BJ (cell line): ENCODE measurements at regions not wholly inside any gene's neighbourhood (a gene's known extent, or its start where the extent isn't known, plus 50 kb on each side); places are given as distances from the start of the nearest gene placed in this dataset.

Experiments used
- CTCF ChIA-PET: fragments of 350-600 bp; formaldehyde crosslinking; extraction: SDS; loops from one replicate; lab custom pipeline; 2021; ENCODE audit warnings: antibody characterized with exemption, inconsistent platforms; lab: Yijun Ruan, JAX
- POLR2A ChIA-PET: fragments of 300-600 bp; sonication (Branson Sonifier 250); formaldehyde crosslinking; extraction: SDS; loops from one replicate; lab custom pipeline; 2021; ENCODE audit warnings: antibody characterized with exemption; lab: Charles Lee
- DNase-seq: peaks from one replicate; pipeline ENCODE4 v3.0.0-alpha.2; 2011; ENCODE audit warnings: low read depth
- H3K27me3 ChIP-seq: 2 replicates; pipeline ENCODE4 v1.6.0; 2011; ENCODE audit warnings: low read length; ENCODE audit not compliant: control insufficient read depth, insufficient read depth
- H3K36me3 ChIP-seq: 2 replicates; pipeline ENCODE4 v1.5.1; 2011; ENCODE audit warnings: low read length; ENCODE audit not compliant: control insufficient read depth, insufficient read depth
- H3K4me3 ChIP-seq: 2 replicates; pipeline ENCODE4 v1.5.1; 2011; ENCODE audit warnings: low read depth, mild to moderate bottlenecking, control low read depth, low read length
- TF ChIP-seq, protein P1 (sequence below): IDR thresholded peaks from 2 replicates; pipeline ENCODE4 v1.5.1; 2011; ENCODE audit warnings: low read depth, mild to moderate bottlenecking, control low read depth, inconsistent platforms, low read length, moderate library complexity; ENCODE audit not compliant: insufficient read depth

DNA sequence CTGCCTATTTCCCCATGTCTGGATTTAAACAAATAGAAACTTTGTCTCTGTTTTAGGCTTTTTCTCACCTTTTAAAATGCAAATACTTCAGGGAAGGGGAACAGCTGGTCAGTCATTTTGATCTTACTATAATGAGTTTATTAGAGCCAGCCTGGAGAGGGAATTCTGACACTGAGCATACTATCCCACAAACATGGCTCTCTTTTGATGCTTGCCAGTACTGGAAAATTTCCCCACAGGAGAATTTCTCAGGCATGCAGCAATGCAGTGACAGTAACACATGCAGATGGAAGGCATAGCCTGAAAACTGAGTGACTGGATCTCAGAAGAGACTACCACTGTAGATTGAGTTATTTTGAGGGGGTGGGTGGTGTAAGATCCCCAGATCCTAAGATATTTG, 974.3 kb upstream of the CELF4 start:
- H3K36me3 ChIP-seq: no peaks in the 10 kb centered on the region
- no peaks in the 10 kb centered on the region for H3K27me3 ChIP-seq
- CTCF ChIA-PET: no interaction called here
- H3K4me3 ChIP-seq: no peak overlapping the region
- DNase-seq: no peak
- TF ChIP-seq, protein P1, sequence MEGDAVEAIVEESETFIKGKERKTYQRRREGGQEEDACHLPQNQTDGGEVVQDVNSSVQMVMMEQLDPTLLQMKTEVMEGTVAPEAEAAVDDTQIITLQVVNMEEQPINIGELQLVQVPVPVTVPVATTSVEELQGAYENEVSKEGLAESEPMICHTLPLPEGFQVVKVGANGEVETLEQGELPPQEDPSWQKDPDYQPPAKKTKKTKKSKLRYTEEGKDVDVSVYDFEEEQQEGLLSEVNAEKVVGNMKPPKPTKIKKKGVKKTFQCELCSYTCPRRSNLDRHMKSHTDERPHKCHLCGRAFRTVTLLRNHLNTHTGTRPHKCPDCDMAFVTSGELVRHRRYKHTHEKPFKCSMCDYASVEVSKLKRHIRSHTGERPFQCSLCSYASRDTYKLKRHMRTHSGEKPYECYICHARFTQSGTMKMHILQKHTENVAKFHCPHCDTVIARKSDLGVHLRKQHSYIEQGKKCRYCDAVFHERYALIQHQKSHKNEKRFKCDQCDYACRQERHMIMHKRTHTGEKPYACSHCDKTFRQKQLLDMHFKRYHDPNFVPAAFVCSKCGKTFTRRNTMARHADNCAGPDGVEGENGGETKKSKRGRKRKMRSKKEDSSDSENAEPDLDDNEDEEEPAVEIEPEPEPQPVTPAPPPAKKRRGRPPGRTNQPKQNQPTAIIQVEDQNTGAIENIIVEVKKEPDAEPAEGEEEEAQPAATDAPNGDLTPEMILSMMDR: no peak
- POLR2A ChIA-PET: no interaction called here

DNA sequence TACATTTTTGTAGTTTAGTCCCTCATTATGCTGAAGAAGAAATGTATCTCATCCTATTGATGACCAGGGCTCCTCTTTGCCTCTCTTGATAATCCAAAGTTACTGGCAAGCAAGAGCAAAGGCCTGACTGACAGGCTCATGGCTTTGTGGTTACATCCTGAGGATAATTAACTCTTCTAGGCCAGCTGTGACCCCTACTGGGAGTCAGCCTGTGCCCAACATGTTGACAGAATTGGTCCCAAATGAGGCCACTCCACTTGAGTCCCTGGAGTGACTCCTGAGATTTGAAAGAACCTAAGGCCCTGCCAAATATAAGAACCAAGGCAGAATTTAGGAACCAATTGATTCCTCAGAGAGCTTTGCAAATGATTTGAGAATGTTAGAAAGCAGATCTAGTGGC, 973.8 kb upstream of the CELF4 start:
- Histone ChIP-seq H3K27me3 (no peaks in the 10 kb centered on the region), H3K4me3 (no peak overlapping the region), H3K36me3 (no peaks in the 10 kb centered on the region)
- ChIA-PET POLR2A (no interaction called here), CTCF (no interaction called here)
- no peak for DNase-seq
- TF ChIP-seq, protein P1: no peak

DNA sequence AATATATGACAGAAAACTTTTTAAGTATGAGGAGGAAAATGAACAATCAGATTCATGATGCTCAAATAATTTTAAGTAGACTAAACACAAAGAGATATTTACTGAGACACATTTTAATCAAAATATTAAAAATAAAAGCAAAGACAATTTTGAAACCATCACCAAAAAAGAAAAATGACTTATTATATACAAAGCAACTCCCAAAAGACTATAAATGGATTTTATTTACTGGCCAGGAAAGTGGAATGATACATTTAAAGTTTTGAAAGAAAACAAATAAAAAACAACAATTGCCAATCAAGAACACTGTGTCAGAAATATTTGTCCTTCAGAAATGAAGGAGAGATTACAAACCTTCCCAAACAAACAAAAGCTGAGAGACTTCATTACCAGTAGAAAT, 968.5 kb upstream of the CELF4 start:
- DNase-seq: no peak
- TF ChIP-seq, protein P1: no peak
- CTCF ChIA-PET: no interaction called here

DNA sequence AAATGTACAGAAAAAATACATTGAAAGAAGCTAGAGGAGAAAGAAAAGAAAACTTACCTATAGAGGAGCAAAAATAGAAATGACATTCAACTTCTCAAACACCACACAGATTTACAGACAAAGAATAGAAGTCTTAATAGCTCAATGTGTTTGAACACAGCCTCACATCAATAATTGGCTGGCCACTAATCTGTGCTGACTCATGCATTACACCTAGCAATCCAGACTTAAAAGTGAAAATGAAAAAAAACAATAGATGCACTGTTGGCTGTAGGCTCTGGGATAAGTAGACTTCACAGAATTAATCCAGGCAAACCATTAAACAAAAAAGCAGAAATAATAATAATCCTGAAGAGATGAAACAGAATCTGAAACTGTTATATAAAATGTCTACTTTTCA, 961.3 kb upstream of the CELF4 start:
- TF ChIP-seq, protein P1: no peak
- ChIA-PET POLR2A (no interaction called here), CTCF (no interaction called here)

More for the DNA sequence above, 968.5 kb upstream of the CELF4 start:
- Histone ChIP-seq H3K4me3 (no peak overlapping the region), H3K36me3 (no peaks in the 10 kb centered on the region), H3K27me3 (no peaks in the 10 kb centered on the region)
- POLR2A ChIA-PET: no interaction called here

DNA sequence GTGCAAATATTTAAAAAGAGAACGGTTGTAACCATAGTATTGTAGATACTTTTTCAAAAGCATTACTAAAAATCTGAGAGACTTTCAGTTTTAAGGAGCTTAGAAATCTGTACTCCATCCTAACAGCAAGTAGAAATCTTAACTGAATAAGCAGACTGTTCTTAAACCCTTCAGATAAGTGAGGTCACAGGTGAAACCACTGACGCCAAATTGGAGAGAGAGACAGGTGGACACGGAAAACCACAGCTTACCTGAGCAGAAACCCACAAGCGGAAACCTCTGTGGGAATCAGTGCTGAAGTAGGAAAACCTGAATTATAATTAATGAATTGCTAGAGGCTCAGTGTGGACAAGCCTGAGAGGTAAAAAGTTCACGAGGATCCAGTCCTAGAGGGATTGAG, 959.4 kb upstream of the CELF4 start:
- Histone ChIP-seq H3K4me3 (no peak overlapping the region), H3K36me3 (no peaks in the 10 kb centered on the region), H3K27me3 (no peaks in the 10 kb centered on the region)
- POLR2A ChIA-PET: no interaction called here
- TF ChIP-seq, protein P1: no peak
- CTCF ChIA-PET: no interaction called here
- no peak for DNase-seq

More for the DNA sequence above, 961.3 kb upstream of the CELF4 start:
- H3K27me3 ChIP-seq: no peaks in the 10 kb centered on the region
- no peak overlapping the region for H3K4me3 ChIP-seq
- no peaks in the 10 kb centered on the region for H3K36me3 ChIP-seq
- DNase-seq: no peak
